Sigmoid colon (tissue), 4 donors: ENCODE measurements at regions not wholly inside any gene's neighbourhood (a gene's known extent, or its start where the extent isn't known, plus 50 kb on each side); places are given as distances from the start of the nearest gene placed in this dataset.

ENCODE experiments used
- CTCF ChIP-seq, 4 experiments: fragments of 450-650 bp in 3 of 4; fragments of 200-600 bp in 1 of 4; IDR thresholded peaks; one replicate each; pipeline ENCODE4 v1.5.1; 2016 to 2019; ENCODE audit warnings: antibody characterized with exemption in 4 of 4, mild to moderate bottlenecking in 3 of 4, moderate library complexity in 2 of 4
- EP300 ChIP-seq, 4 donors: sonication (generic); formaldehyde crosslinking; IDR thresholded peaks; one replicate each; pipeline ENCODE4 v1.6.1; 2017; ENCODE audit warnings: antibody characterized with exemption in 4 of 4
- POLR2A ChIP-seq, 2 donors: fragments of 450-650 bp; IDR thresholded peaks; one replicate each; pipeline ENCODE4 v1.6.1; 2016; ENCODE audit warnings: antibody characterized with exemption in 2 of 2, mild to moderate bottlenecking in 2 of 2, moderate library complexity in 2 of 2

- no peak for TF ChIP-seq POLR2A (IDR thresholded peaks at IDR 0.05)
- no peak for TF ChIP-seq CTCF (IDR thresholded peaks at IDR 0.05)
- TF ChIP-seq EP300 (IDR thresholded peaks at IDR 0.05) = no peak
These were observed 1179.1 kb downstream of the DTWD2 start for GRCh38 chr5:117809251-117809650.
